GM19240 (cell line): ENCODE measurements at regions not wholly inside any gene's neighbourhood (a gene's known extent, or its start where the extent isn't known, plus 50 kb on each side); places are given as distances from the start of the nearest gene placed in this dataset.

Experiments used
- DNase-seq: peaks from one replicate; pipeline ENCODE4 v3.0.0; 2011; ENCODE audit warnings: low spot score; ENCODE audit not compliant: insufficient read length

DNA sequence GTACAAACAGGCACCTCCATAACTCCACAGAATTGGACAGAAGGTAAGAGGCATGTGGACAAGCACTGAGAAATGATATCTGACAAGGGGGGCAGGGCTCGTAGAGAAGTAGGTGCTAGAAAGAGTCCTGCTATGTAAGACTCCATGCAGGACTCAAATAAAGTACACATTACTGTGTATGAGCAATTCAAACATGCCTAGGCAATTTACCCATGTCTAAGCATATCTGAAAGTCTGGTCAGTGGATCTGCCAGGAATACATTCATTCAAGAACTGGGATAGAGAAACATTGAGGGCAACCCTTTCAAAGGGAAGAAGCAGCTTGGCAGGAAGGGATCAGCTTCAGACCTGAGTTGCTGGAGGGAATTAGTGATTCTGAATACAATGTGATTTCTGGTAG lies 174.1 kb upstream of the MCTP2 start:
- no peak for DNase-seq

DNA sequence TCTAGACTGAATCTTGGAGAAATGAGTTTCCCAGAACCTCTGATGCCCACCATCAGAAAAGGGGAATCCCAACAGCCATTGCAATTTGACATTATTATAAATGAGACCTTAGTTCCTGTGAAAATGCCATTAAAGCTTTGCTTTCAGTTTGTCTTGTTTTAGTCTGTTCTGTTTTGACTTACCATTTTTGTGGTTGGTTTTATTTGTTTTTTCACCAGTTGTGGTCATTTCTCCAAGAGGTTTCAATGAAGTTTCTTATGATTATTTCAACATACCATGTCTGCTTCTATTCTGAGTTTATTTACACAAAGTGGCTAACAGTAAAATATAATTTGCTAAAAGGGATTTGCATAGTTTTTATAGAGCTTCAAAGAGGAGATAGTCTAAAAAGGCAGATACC lies 175.0 kb upstream of the MCTP2 start:
- no peak for DNase-seq

DNA sequence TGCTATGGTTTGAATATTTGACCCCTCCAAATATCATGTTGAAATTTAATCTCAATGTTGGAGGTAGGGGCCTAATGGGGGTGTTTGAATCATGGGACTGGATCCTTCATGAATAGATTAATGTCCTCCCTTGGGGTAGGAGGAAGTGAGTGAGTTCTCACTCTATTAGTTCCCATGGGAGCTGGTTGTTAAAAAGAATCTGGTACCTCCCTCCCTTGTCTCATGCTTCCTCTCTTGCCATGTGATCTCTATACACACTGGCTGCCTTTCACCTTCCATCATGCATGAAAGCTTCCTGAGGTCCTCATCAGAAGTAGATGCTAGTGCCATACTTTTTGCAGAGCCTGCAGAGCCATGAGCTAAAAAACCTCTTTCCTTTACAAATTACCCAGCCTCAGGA lies 177.7 kb upstream of the MCTP2 start:
- DNase-seq: no peak

DNA sequence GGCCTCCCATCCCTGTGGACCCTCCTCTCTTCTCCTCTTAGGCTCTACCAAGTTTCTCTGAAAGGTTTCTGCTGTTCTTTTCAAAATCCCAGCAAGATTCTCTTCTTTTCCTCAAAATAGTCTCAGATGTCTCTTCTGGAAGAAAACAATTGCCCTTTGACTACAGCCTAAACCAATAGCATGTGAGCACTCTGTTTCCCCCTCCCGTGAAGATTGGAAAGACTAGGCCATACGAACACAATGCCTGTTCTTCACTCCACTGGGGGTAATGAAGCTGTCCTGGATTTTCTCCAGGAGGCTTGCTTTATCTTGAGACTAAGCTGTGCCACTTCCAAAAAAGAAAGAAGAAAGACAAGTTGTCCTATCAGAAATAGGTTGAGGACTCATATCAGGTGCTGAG lies 178.7 kb upstream of the MCTP2 start:
- no peak for DNase-seq

DNA sequence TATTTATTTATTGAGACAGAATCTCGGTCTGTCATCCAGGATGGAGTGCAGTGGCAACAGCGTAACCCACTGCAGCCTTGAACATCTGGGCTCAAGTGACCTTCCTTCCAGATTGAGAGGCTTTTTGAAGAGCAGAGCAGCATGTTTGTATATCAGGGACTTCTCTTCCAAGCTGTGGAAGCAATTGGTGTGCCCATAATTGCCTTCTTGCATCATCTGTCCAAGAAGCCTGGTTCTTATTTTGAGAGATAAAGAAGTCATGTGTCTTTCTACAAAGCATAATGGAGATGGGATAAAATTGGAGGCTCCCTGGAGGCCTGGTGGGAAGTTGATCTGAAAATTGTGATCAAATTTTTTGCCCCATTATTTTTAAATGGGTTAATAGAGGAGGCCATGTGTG lies 183.8 kb upstream of the MCTP2 start:
- DNase-seq: no peak

DNA sequence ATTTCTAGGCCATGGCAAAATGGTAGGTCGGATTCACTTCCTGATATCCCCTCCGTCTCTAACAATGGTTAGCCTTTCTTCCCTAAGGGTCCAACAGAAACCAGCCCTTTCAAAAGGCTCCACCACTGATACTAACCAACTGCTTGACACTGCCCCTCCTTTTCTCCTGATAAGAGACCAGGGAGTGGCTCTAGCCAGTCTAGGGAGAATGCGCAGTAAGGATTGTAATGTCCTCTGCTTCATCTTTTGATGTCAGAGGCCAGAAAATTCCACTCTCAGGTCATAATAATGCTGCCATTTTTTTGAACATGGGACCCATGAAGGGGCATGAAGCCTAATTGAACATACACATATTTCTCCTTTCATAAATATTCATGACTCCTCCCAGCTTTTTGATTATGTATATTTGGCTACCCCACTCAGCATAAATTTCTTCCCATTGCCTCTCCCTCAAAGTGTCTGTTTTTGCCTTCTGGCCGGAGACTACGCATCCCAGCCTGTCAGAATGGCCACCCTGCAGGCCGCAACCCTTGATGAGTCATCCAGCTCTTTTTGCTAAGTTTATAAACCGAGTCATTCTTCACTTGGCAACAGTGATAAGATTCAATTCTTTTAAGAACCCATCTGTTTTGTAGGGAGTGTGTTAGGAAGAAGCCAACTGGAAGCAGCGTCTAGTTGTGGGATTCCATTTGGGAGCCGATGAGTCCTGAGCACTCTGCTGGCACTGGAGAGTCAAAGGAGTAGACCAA lies 189.0 kb upstream of the MCTP2 start:
- no peak for DNase-seq

DNA sequence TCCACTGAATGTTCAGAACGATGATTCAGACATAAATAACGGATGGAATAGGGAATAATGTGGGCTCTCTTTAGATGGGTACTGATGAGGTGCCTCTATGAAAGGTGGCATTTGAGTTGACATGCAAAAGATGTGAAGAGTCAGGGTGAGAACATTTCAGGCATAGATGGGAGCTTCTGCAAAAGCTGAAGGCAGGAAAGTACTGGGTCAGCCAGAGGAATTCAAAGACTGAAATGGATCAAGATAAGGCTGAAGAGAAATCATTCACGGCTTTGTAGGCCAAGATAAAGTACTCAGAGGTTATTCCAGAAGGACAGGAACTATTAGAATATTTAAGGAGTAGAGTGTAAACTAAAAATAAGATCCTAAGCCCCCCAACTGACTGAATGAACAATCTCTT lies 189.6 kb upstream of the MCTP2 start:
- no peak for DNase-seq

DNA sequence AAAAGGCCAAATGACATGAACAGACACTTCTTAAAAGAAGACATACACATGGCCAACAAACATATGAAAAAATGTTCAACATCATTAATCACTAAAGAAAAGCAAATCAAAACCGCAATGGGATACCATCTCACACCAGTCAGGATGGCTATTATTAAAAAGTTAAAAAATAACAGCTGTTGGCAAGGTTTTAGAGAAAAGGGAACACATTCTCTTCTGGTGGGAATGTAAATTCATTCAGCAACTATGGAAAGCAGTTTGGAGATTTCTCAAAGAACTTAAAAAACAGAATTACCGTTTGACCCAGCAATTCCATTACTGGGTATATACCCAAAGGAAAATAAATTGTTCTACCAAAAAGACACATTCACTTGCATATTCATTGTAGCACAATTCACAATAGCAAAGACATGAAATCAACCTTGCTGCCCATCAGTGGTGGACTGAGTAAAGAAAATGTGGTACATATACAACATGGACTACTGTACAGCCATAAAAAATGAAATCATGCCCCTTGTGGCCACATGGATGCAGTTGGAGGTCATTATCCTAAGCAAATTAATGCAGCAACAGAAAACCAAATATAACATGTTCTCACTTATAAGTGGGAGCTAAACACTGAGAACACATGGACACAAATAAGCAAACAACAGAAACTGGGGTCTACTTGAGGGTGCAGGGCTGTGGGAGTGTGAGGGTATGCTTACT lies 190.7 kb upstream of the MCTP2 start:
- DNase-seq: no peak

DNA sequence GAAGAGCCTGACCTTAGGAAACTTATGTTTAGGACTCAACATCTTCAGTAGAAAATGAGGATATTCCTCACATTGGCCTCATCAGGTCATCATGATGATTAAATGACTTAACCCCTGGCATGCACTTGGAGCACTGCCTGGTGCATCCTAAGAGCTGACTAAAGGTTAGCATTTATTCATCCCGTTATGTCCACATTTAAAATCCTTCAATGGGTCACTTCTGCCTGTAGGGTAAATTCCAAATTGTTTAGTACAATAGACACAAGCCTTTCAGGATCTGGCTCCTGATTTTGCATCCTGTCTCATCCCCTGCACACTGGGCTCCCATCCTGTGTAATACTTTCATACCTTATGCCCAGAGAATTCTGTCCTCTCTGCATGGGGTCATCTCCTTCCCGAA lies 195.2 kb upstream of the MCTP2 start:
- DNase-seq: no peak

DNA sequence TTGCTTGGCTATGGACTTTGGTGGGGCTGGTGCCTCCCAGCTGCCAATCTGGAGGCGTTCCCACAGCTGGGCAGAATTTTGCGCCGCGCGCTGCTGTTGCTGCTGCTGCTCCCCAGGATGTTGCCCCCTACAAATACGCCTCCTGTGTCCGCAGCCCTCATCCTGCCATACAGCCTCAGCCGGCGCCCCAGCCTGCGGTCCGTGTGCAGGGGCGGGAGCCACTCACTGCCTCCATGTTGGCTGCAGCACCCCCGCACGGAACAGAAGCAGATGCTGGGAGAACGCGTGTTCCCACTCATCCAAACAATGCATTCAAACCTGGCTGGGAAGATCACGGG lies 197.7 kb upstream of the MCTP2 start:
- no peak for DNase-seq

DNA sequence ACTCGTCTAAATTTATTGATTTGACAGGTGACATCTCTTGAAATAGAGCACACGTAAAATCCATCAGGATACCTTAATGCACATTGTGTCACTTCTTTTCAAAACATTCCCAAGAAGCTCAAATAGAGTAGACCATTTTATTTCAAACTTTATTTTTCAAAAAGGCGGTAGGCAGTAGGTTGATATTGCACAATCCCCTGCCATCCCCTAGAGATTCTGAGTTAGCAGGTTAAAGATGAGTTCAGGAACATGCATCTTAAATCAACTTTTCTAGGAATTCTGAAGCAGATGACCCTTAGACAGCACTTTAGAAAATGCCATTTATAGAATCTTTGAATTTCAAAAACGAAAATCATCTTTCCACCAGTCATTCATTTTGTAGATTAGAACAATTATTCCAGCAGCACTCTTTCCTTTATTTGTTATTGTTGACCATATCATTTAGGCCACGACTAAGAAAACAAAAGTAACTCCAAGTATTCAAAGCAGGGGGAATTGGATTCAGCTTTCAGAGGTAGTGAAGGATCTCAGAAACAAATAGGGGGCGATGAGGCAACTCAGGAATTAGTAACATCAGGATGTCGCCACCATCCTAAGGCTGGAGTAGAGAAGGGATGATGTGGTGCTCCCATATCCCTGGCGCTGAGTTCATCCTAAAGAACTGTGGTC lies 198.2 kb upstream of the MCTP2 start:
- DNase-seq: no peak

DNA sequence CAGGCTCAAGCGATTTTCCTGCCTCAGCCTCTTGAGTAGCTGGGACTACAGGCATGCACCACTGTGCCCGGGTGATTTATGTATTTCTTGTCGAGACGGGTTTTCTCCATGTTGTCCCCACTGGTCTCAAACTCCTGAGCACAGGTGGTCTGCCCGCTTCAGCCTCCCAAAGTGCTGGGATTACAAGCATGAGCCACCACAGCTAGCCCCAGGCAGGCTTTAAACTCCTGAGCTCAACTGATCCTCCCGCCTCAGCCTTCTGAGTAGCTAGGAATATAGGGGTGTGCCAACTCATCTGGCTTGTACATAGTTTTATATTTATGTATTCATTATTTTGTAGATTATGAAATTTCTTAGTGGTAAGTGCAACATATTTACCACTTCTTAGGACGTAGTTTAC lies 198.8 kb upstream of the MCTP2 start:
- DNase-seq: no peak

DNA sequence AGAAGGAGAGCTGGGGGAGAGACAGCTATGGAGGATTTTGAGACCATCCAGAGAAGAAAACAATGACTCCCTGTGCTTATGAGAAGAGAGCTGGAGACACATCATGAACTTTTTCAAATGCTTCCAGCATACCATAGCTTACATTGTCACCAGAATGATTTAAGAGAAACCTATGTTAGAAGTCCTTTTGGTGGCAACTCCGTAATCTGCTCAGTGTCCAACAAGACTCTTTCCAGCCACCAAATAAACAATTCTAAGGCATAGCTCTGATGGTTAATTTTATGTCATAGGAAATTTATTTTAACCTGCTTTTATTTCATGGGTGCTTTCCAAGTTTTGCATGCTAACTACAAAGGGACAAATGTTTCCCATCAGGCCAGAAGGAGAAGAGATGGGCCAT lies 200.3 kb upstream of the MCTP2 start:
- no peak for DNase-seq

DNA sequence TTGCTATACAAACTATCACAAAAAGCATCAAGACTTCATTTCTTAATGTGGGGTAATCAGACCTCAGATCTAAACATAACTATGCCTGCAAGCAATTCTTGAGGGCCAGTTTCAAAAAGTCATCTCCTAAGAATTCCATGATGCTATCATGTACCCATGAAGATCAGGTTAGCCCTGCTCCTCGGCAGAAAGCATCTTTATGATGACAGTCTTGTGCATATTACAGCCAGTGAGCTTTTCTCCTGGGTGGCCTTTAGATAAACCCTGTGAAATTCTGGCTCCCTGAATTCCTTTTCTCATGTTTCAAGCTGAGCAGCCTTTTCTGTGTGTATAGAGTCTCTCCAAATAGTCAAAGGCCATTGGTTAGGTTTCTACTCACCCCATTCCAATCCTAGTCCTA lies 201.9 kb upstream of the MCTP2 start:
- DNase-seq: no peak

DNA sequence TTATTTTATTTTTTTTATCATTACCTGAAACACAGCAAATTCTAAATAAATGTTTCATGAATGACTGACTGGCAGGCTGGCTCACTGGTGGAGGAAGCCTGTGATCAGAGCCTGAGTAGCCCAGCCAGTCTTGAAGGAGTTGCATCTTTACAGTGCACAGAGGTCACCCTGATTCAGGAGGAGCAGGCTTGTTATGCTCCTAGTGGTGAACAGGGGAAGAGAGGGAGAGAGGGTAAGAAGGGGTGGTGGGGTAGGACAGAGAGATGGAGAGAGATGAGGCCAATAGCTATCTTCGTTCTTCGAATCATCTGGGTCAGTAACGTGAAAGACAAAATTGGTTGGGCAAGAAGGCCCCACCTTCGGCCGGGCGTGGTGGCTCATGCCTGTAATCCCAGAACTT lies 202.6 kb upstream of the MCTP2 start:
- no peak for DNase-seq

DNA sequence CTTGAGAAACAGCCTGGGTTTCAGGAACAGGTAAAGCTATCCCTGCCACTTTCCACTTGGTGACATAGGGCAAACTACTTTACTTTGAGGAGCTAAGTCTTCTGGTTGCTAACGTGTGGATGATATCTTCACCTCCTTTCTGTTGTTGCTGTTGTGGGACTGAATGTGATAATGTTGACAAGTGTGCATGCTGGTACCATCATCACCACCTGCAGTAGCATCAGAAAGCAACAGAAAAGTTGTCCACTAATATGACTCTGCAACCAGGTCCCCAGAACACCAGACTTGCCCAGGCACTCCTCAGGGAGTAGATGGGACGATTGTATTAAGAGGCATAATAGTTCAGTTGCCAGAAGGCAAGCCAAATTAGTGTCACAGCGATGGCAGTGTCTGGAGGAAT lies 203.2 kb upstream of the MCTP2 start:
- DNase-seq: no peak

DNA sequence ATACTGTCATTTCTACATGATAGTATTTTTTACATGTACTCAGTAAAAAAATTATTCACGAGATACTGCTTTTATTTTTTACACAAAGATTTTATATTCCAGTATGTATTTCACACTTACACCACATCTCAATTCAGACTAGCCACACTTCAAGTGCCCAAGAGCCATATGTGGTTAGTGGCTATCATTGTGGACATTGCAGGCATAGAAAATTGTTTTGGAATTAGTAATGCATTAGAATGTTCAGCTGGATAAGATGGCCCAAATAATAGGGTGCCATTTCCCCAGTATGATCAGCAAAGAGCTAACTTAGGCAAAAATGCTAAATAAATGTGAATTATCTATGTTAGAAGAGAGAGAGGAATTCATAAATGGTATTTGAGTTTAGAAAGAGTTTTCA lies 203.8 kb upstream of the MCTP2 start:
- no peak for DNase-seq

DNA sequence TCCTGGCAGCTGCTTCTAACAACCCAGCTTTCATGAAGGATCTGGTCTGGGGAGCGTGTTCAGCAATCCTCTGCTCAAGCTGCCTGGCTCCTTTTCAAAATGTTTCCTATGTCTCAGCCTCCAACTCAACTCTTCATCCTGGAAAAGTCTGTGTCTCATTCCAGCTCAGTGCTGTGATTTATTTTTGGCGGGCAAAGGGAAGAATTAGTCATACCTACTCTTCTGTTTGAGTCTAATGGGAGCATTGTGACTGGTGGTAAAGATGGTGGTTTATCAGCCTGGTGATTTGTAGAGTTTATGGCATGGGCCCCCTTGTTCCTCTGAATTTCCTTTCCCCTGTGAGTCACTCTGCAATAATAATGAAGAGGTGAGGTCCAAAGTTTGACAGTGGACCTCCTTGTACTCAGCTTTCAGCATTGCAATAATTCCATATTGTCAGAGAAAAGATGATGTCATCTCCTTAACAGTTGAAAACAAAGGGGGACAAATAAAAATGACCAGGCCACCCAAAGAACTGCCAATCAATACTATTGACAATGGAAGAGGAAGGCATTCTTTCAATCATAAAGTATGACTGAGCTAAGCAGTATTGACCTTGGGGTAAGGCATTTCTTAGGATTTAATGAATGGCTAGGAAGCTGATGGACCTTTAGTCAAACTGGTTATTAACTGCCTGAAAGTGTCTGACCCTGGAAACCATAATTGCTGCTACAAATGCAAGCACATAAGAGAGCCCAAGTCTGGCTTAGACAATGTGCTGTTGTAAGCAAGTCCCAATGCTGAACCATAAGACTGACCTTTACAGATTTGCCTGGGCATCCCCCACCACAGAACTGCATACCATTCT lies 204.7 kb upstream of the MCTP2 start:
- no peak for DNase-seq

DNA sequence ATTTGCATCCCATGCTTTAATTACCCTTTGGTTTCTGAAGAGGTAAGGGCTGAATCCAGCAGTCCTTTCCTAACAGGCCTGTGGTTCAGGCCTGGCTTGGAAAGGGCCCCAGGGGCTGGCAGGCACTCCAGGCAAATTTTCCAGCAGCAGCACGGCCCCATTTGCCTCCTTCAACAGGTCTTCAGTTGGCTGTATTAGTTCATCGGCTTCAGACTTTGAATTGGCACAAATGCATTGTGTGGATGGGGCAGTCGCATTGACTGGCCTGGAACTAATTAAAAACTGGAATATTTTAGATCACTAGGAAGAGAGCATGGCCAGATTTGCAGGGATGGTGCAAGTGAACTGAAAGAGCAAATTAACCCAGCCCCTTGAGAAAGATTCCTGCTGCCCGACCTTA lies 207.8 kb upstream of the MCTP2 start:
- DNase-seq: no peak

DNA sequence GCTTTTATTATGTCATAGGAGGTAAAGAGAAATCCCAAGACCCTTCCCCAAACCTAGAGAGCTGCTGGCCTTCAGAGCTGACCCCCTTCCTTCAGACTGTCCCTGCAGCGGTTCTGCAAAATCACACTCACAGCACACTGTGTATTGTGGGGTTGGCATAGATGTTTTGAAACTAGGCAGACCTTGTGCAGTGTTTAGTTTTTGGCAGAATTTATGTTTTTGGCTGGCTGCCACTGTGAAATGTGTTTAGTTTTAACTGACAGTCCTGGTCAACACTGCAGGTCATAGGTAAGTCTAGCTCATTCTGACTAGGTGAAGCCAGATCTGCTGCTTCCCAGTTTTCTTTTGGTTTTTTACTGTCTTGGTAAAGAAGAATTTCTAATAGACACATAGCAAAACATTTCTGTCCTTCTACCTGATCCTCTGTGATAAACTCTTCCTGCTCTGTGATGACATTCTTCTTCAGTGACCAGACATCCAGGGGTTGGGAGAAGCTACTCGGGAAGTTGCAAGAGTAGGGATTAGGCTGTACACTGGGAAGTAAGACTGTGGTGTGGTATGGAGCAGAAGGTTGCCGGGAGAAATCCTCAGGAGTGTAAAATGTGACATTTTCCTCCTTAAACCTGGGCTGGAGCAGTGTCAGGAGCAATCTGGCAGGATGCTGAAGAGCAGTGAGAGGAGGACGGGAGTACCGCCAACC lies 209.6 kb upstream of the MCTP2 start:
- DNase-seq: no peak

DNA sequence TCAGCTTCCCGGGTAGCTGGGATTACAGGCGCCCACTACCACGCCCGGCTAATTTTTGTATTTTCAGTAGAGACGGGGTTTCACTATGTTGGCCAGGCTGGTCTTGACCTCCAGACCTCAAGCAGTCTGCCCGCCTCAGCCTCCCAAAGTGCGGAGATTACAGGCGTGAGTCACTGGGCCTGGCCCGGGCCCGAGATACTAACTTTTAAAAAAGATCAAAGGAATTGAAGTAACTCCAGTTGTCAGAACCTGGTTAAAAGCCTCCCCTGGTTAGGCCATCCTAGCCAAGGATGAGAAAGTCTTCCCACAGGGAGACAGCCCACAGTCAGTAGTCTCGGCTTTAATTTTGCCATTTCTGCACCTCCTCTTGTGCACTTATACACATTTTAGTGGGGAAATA lies 212.3 kb upstream of the MCTP2 start:
- DNase-seq: no peak
